ENCODE measurements at regions not wholly inside any gene's neighbourhood (a gene's known extent, or its start where the extent isn't known, plus 50 kb on each side); places are given as distances from the start of the nearest gene placed in this dataset.
"Not testable (repeated sequence)": the region's sequence is repeated elsewhere in the genome, so short reads cannot be mapped to it uniquely, and the experiment has no call there.

GRCh38 chr12:91460469-91460868, 277.9 kb upstream of the DCN start:
- in situ Hi-C loops (cut with HindIII; ENCODE audit: low sequenced_read_pairs) = no loop called here
- no peak overlapping the region for H3K4me3 ChIP-seq (ENCODE audit: low read depth, low read length)
- DNase-seq (ENCODE audit: low read depth, low spot score) = no peak

GRCh38 chr12:91455321-91455720, 272.7 kb upstream of the DCN start:
- in situ Hi-C loops (cut with HindIII; ENCODE audit: low sequenced_read_pairs) = no loop called here
- no peak overlapping the region for H3K4me3 ChIP-seq (ENCODE audit: low read depth, low read length)
- no peak for TF ChIP-seq CTCF (IDR thresholded peaks at IDR 0.05; ENCODE audit: low read depth, low read length)
- DNase-seq (ENCODE audit: low read depth, low spot score) = no peak

More at GRCh38 chr12:91460469-91460868, 277.9 kb upstream of the DCN start:
- no peak for TF ChIP-seq CTCF (IDR thresholded peaks at IDR 0.05; ENCODE audit: low read depth, low read length)

GRCh38 chr12:91454179-91454578, 271.6 kb upstream of the DCN start:
- no peak for DNase-seq (ENCODE audit: low read depth, low spot score)
- no peak for TF ChIP-seq CTCF (IDR thresholded peaks at IDR 0.05; ENCODE audit: low read depth, low read length)
- in situ Hi-C loops (cut with HindIII; ENCODE audit: low sequenced_read_pairs) = no loop called here

GRCh38 chr12:91452464-91452863, 269.8 kb upstream of the DCN start:
- H3K4me3 ChIP-seq (ENCODE audit: low read depth, low read length); DNase-seq (ENCODE audit: low read depth, low spot score); in situ Hi-C loops (cut with HindIII; ENCODE audit: low sequenced_read_pairs): not testable (repeated sequence)

More at GRCh38 chr12:91454179-91454578, 271.6 kb upstream of the DCN start:
- no peak overlapping the region for H3K4me3 ChIP-seq (ENCODE audit: low read depth, low read length)

GRCh38 chr12:91441993-91442952, 259.7 kb upstream of the DCN start:
- in situ Hi-C loops (cut with HindIII; ENCODE audit: low sequenced_read_pairs) = no loop called here
- DNase-seq (ENCODE audit: low read depth, low spot score) = no peak
- no peak for TF ChIP-seq CTCF (IDR thresholded peaks at IDR 0.05; ENCODE audit: low read depth, low read length)
- no peak overlapping the region for H3K4me3 ChIP-seq (ENCODE audit: low read depth, low read length)

- in situ Hi-C loops (cut with HindIII; ENCODE audit: low sequenced_read_pairs) = no loop called here
- H3K4me3 ChIP-seq (ENCODE audit: low read depth, low read length) = no peak overlapping the region
- no peak for DNase-seq (ENCODE audit: low read depth, low spot score)
- no peak for TF ChIP-seq CTCF (IDR thresholded peaks at IDR 0.05; ENCODE audit: low read depth, low read length)
Measured at GRCh38 chr12:91441246-91441645, 258.6 kb upstream of the DCN start.

GRCh38 chr12:91434081-91434480, 251.5 kb upstream of the DCN start:
- no peak overlapping the region for H3K4me3 ChIP-seq (ENCODE audit: low read depth, low read length)
- in situ Hi-C loops (cut with HindIII; ENCODE audit: low sequenced_read_pairs) = no loop called here
- no peak for TF ChIP-seq CTCF (IDR thresholded peaks at IDR 0.05; ENCODE audit: low read depth, low read length)
- no peak for DNase-seq (ENCODE audit: low read depth, low spot score)
